ENCODE measurements at regions not wholly inside any gene's neighbourhood (a gene's known extent, or its start where the extent isn't known, plus 50 kb on each side); places are given as distances from the start of the nearest gene placed in this dataset.

DNA sequence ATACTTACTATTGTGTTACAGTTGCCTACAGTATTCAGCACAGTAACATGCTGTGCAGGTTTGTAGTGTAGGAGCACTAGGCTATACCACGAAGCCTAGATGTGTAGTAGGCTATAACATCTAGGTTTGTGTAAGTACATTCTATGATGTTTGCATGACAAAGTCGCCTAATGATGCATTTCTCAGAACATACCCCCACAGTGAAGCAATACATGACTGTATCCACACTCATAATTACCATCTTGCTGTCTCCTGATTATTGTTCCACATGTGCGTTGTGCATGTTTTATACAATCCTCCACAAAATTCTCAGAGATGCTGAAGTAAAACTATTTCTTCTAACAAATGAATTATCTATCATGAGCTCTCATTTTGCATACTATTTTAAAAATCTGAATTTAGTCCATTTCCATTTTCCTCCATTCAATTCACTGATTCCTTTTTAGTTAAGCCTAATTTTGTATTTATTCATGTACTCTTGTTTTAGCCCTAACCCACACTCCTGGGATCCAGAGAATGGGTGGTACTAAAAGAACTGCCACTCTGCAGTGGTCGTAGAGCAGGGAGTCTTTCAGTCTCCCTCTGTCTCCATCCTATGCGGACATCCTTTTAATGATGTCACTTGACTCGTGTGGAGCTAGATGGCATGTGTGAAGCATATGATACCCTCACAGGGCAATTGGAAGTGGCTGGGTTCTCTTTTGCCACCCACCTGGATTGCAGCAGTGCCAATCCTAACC, 67.6 kb upstream of the CAV2 start:
- TF ChIP-seq TAF1 (IDR thresholded peaks at IDR 0.05; ENCODE audit: low read depth) (no peak), TEAD4 (IDR thresholded peaks at IDR 0.05) (no peak)

DNA sequence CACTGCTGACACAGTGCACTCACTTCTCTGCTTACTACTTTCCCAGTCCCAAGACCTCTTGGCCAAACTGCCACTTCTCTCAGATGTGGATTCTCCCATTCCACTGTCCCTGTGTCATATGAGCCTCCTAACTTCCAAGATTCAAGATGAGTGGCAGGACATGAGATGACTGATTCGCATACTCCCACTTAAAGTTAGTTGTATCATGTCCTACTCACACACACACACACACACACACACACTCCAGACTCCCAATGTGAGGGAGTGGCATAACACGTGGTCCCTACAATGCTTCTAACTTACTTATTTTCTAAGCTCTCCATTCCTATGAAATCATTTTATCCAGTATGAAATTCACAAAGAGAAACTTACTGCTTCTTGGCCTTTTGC, 67.0 kb upstream of the CAV2 start:
- TF ChIP-seq YY1 (IDR thresholded peaks at IDR 0.05; ENCODE audit: low read depth) = no peak
- no peak for TF ChIP-seq TAF1 (IDR thresholded peaks at IDR 0.05; ENCODE audit: low read depth)
- no peak for TF ChIP-seq CREB1 (IDR thresholded peaks at IDR 0.05; ENCODE audit: low read depth)
- TF ChIP-seq CEBPB (IDR thresholded peaks at IDR 0.05) = no peak
- no peak for TF ChIP-seq NFIC (IDR thresholded peaks at IDR 0.05)
- TF ChIP-seq ZBTB7A (IDR thresholded peaks at IDR 0.05; ENCODE audit: low read depth) = no peak
- TF ChIP-seq, protein P1, sequence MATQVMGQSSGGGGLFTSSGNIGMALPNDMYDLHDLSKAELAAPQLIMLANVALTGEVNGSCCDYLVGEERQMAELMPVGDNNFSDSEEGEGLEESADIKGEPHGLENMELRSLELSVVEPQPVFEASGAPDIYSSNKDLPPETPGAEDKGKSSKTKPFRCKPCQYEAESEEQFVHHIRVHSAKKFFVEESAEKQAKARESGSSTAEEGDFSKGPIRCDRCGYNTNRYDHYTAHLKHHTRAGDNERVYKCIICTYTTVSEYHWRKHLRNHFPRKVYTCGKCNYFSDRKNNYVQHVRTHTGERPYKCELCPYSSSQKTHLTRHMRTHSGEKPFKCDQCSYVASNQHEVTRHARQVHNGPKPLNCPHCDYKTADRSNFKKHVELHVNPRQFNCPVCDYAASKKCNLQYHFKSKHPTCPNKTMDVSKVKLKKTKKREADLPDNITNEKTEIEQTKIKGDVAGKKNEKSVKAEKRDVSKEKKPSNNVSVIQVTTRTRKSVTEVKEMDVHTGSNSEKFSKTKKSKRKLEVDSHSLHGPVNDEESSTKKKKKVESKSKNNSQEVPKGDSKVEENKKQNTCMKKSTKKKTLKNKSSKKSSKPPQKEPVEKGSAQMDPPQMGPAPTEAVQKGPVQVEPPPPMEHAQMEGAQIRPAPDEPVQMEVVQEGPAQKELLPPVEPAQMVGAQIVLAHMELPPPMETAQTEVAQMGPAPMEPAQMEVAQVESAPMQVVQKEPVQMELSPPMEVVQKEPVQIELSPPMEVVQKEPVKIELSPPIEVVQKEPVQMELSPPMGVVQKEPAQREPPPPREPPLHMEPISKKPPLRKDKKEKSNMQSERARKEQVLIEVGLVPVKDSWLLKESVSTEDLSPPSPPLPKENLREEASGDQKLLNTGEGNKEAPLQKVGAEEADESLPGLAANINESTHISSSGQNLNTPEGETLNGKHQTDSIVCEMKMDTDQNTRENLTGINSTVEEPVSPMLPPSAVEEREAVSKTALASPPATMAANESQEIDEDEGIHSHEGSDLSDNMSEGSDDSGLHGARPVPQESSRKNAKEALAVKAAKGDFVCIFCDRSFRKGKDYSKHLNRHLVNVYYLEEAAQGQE (IDR thresholded peaks at IDR 0.05; ENCODE audit: low read depth) = no peak
- TF ChIP-seq TEAD4 (IDR thresholded peaks at IDR 0.05) = no peak
- no peak for TF ChIP-seq RAD21 (IDR thresholded peaks at IDR 0.05; ENCODE audit: low read depth)
- TF ChIP-seq EP300 (IDR thresholded peaks at IDR 0.05; ENCODE audit: borderline replicate concordance) = no peak
- TF ChIP-seq, protein P2, sequence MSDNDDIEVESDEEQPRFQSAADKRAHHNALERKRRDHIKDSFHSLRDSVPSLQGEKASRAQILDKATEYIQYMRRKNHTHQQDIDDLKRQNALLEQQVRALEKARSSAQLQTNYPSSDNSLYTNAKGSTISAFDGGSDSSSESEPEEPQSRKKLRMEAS (IDR thresholded peaks at IDR 0.05) = no peak
- TF ChIP-seq FOXM1 (IDR thresholded peaks at IDR 0.05; ENCODE audit: borderline replicate concordance, low read depth) = no peak
- TF ChIP-seq TCF12 (IDR thresholded peaks at IDR 0.05; ENCODE audit: low read depth) = no peak
- no peak for TF ChIP-seq EGR1 (IDR thresholded peaks at IDR 0.05)

DNA sequence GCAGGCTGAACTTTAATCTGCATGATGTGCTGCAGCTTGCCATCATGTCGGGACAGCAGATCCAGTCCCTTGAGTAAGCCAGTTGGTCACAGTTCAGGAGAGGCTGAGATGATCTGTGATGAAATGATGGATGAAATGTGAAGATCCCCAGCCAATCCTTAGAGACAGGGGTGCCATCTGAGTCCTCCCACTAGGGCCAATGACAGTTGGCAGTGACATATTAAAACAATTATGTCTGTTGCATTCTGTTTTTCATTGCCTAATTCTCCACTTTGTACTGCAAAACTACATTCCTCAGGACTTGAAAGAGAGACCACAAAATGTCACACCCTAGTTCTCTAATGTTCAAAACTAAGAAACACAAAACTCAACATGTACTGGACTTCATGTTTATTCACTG, 66.3 kb upstream of the CAV2 start:
- TF ChIP-seq, protein P1 (IDR thresholded peaks at IDR 0.05; ENCODE audit: low read depth) = no peak
- no peak for TF ChIP-seq CEBPB (IDR thresholded peaks at IDR 0.05)
- TF ChIP-seq, protein P2 (IDR thresholded peaks at IDR 0.05) = no peak
- TF ChIP-seq RAD21 (IDR thresholded peaks at IDR 0.05; ENCODE audit: low read depth) = no peak
- TF ChIP-seq TAF1 (IDR thresholded peaks at IDR 0.05; ENCODE audit: low read depth) = no peak
- TF ChIP-seq TCF12 (IDR thresholded peaks at IDR 0.05; ENCODE audit: low read depth) = no peak
- no peak for TF ChIP-seq YY1 (IDR thresholded peaks at IDR 0.05; ENCODE audit: low read depth)
- TF ChIP-seq ZBTB7A (IDR thresholded peaks at IDR 0.05; ENCODE audit: low read depth) = no peak
- no peak for TF ChIP-seq TEAD4 (IDR thresholded peaks at IDR 0.05)
- no peak for TF ChIP-seq FOXM1 (IDR thresholded peaks at IDR 0.05; ENCODE audit: borderline replicate concordance, low read depth)
- no peak for TF ChIP-seq EGR1 (IDR thresholded peaks at IDR 0.05)
- no peak for TF ChIP-seq NFIC (IDR thresholded peaks at IDR 0.05)
- TF ChIP-seq EP300 (IDR thresholded peaks at IDR 0.05; ENCODE audit: borderline replicate concordance) = no peak

DNA sequence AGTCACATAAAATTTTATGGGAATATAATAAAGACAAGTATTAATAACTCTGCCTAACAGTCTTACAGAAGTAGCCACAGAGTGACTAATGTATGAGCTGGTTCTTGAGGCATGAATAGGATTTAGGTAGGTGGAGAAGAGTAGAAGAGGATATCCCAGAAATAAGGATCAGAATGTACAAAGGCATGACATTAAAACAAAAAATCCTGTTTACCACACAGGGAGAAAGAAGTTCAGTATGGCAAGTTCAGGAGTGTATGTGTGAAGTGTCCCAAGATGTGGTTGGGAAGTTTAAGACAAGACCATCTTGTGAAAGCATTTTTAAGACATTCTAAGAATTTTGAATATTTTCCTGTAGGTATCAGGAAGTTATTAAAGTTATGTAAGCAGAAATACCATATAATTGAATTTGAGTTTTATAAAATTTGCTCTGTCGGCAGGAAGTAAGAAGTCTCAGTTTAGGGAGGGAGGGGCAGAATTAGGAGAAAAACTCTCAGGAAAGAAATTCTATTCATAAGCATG, 64.7 kb upstream of the CAV2 start:
- no peak for TF ChIP-seq RAD21 (IDR thresholded peaks at IDR 0.05; ENCODE audit: low read depth)
- TF ChIP-seq TEAD4 (IDR thresholded peaks at IDR 0.05) = no peak
- TF ChIP-seq, protein P1 (IDR thresholded peaks at IDR 0.05; ENCODE audit: low read depth) = no peak
- TF ChIP-seq, protein P3, sequence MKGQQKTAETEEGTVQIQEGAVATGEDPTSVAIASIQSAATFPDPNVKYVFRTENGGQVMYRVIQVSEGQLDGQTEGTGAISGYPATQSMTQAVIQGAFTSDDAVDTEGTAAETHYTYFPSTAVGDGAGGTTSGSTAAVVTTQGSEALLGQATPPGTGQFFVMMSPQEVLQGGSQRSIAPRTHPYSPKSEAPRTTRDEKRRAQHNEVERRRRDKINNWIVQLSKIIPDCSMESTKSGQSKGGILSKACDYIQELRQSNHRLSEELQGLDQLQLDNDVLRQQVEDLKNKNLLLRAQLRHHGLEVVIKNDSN (IDR thresholded peaks at IDR 0.05) = no peak
- no peak for TF ChIP-seq FOXM1 (IDR thresholded peaks at IDR 0.05; ENCODE audit: borderline replicate concordance, low read depth)
- TF ChIP-seq EGR1 (IDR thresholded peaks at IDR 0.05) = no peak
- no peak for TF ChIP-seq CEBPB (IDR thresholded peaks at IDR 0.05)
- TF ChIP-seq, protein P2 (IDR thresholded peaks at IDR 0.05) = no peak
- no peak for TF ChIP-seq TCF12 (IDR thresholded peaks at IDR 0.05; ENCODE audit: low read depth)

Data from Ishikawa (cell line).